ENCODE measurements at regions not wholly inside any gene's neighbourhood (a gene's known extent, or its start where the extent isn't known, plus 50 kb on each side); places are given as distances from the start of the nearest gene placed in this dataset.

GRCh38 chrX:78456909-78457308 lies 129.5 kb upstream of the CYSLTR1 start:
- TF ChIP-seq EZH2 (IDR thresholded peaks at IDR 0.05; ENCODE audit: low read length), result no peak
- no peak for TF ChIP-seq CTCF (optimal IDR thresholded peaks at IDR 0.05 in 1 of 3, IDR thresholded peaks at IDR 0.05 in 1 of 3, conservative IDR thresholded peaks at IDR 0.05 in 1 of 3; ENCODE audit: extremely low read depth in 1 of 3, insufficient read depth in 2 of 3, low read length in 3 of 3)

All from keratinocyte (primary cell).